Ecto neural progenitor cell (in vitro differentiated cells): ENCODE measurements at regions not wholly inside any gene's neighbourhood (a gene's known extent, or its start where the extent isn't known, plus 50 kb on each side); places are given as distances from the start of the nearest gene placed in this dataset.
A peak's percentile ranks its signal among the peaks of the same experiment; 100 is the strongest.
"Not testable (repeated sequence)": the region's sequence is repeated elsewhere in the genome, so short reads cannot be mapped to it uniquely, and the experiment has no call there.

Source experiments
- DNase-seq: peaks from one replicate; pipeline ENCODE4 v3.0.0-alpha.2; 2018; ENCODE audit warnings: low spot score

GRCh38 chr13:74289861-74290773 is 155.9 kb upstream of the KLF12 start:
- DNase-seq = no peak

DNA sequence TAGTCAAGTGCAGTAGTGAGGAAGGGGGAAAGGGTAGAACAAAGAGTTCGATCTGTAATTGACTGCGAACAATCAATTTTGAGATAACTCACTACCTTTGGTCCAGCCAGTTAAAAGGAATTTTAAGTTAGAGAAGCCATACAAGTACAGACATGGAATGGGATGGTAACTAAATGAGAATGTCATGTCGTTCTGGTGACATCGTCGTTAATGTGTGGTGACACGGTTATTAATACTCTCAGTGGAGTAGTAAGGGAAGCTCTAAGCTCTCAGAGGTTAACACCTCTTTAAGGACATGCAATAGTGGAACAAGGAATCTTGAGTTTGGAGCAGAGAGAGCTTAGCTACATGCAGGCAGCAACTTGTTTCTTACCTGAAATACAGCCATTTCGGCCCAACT is 154.9 kb upstream of the KLF12 start:
- DNase-seq = no peak

- peak; percentile 54 for DNase-seq
Measured at GRCh38 chr13:74288361-74288911, 154.2 kb upstream of the KLF12 start.

DNA sequence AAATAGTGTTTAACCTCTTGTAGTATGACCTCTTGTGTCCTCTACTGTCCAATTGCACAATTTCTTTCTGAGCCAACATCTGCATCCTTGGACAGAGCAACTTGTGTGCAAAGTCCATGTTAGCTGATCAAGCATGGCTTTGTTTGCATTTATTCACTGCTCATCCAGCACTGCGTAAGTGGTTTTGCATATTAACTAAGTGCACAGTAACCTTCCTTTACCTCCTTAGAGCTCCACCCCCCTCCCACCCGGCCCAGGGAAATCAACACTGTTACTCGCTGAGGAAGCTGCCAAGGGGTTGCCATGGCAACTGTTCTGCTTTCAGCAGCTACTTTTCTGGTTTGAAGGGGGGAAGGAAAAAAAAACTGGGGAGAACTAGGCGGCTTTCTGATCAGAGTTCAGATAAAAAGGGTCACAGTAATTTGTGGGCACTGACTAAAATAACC is 153.5 kb upstream of the KLF12 start:
- DNase-seq = peak; percentile 73

DNA sequence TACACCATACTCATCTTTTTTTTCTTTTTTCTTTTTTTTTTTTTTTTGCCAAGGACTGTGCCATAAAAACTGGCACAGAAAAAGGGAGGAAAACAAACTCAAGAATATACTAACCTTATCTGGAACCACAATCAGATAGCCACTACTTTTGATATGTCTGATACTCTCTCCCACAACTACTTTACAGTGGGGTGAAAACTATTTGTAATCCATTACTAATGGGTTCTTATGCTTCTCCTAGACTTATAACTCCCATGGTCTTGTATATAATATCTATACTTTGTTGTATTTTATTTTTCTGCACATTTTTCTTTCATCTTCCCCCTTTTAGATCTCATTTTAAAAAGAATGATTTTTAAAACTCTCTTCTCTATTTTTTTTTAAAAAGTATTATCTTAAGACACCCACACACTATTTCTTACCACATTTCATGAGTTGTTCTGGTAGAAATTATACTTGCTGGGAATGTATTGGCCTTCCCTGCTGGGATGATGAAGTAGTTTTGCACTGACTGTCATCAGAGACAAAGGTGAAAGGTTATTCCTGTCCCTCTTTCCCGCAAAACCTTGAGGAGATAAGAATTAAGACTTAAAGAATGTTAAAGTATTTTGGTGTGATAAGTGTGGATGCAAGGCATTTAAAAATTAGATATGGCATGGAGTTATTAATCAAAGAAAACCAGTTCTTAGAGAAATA is 146.7 kb upstream of the KLF12 start:
- no peak for DNase-seq

DNA sequence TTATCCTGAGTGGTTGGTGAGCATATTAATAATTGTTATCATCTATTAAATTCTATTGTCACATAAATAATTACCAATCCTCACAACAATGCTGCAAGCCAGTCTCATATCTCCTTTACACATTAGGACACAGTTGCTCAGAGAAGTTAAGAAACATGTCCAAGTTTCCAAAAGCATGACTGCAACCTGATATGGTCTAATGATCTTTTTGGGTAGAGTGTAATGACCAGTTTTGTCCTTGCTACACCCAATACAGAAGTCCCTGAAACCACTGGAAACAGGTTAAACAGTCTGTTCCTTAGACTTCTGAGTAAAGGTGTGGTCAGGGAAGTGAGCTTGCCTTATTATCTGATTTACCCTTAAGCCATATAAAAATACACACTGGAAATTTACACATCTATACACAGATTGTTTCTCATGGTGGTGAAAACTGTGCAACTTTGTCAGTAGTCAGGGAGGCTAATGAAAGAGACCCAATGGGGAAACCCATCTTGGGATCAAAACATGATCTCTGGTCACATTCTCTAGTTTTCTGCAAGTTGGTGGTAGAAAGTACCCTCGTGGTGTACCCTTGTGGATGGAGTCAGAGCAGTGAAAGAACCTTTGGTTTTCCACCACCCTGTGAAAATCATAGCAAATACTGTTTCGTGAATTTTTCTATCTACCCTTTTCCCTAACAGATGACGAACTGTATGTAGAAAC is 146.0 kb upstream of the KLF12 start:
- DNase-seq = no peak

GRCh38 chr13:74278901-74279300 is 144.7 kb upstream of the KLF12 start:
- DNase-seq = no peak

DNA sequence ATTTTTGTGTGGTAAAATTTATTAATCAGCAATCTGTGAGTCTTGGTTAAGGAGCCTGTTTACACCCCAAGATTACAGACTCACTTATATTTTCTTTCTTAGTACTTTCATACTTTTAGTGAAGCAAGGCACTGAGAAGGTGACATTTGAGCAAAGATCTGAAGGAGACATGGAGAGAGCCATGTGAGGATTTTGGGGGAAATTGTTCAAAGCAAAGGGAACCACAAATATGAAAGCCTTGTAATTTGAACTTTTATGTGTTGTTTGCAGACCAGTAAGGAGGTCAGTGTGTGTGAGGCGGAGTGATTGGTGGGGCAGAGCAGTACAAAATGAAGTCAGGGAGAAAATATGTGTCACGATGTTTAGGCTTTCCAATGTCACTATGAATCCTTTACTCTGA is 140.7 kb upstream of the KLF12 start:
- no peak for DNase-seq

DNA sequence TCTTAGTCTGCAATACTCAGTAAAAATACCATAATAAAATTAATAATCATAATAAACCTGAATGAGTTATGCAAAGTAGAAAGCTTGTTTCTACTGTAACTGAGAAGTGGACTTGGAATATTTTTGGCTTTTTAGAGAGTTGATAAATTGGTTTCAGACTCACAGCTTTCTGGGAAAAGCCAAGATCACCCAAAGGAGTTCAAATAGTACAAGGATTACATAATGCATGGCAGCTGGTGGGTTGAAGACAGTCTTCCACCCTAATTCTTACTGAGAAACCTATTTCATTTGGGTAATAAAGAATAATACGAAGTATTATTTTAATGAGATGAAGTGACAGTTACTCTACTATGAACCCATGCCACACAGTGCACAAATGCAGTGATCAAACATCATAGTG is 139.4 kb upstream of the KLF12 start:
- DNase-seq = no peak

DNA sequence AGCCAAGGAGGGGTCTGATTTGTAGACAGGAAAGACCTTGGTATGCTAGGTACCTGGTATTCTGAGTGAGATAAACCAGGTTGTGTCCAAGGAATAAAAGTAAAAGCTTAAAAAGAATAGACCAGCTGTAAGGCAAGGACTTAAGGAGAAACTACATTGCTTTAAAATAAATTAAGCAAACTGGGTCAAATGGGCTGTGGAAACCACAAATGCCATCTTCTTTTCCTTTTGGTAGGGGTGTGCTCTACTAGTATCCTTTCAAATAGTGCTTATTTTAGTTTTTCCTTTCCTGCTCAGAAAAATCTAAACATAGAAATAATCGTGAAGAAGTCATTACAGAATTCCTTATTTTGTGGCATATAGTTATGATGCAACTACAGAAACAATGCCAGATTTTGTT is 138.6 kb upstream of the KLF12 start:
- DNase-seq = no peak

DNA sequence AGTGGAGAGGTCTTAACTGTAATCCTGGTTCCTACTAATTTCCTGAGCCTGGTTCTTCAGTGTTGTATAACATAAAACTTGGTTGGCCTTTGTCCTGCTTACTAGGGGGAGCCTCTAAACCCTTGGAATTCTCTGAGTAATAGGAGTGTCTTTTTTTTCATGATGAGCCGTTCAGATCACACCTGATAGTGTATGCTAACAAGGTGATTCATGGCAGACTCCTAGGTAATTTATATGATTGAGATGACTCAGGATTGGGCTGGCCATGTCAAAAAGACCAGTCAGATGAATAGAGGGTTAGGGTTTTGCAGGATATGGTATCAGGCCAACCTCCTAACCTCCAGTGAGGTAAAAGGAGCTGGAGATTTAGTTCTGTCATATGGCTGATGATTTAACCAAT is 135.8 kb upstream of the KLF12 start:
- no peak for DNase-seq

- DNase-seq = no peak
Measured at GRCh38 chr13:74266861-74267260, 132.7 kb upstream of the KLF12 start.

DNA sequence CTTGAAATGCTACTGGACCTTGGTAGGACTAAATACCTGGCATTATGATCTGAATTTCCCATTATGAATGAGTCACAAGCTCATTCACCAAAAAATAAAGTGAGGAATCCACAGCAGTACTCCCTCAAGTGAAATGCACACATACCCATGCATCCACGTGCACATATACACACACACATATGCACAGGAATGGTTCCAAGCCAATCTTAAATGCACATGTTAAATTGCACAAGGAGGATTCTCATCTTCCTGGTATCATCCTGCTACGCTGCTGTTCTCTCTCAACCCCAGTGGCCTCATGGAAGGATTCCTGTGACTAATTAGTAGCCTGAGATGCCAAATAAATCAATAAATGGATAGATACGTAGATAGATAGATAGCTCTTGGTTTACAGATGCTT is 132.1 kb upstream of the KLF12 start:
- DNase-seq = no peak

- DNase-seq = no peak
Measured at GRCh38 chr13:74264333-74264732, 130.1 kb upstream of the KLF12 start.

DNA sequence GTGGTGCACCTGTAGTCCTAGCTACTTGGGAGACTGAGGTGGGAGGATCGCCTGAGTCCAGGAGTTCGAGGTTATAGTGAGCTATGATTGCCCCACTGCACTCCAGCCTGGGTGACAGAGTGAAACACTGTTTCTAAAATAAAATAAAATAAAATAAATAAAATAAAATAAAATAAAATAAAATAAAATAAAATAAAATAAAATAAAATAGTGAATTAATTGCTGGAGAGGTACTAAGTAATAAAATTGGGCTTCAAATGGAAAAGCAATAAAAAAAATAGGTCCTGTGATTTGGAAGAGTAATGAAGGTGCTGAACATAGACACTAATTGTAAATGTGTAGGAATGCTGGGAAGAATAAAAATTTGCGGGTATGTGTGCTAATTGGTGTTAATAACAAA is 126.2 kb upstream of the KLF12 start:
- DNase-seq = not testable (repeated sequence)

- no peak for DNase-seq
Measured at GRCh38 chr13:74259641-74260040, 125.4 kb upstream of the KLF12 start.

DNA sequence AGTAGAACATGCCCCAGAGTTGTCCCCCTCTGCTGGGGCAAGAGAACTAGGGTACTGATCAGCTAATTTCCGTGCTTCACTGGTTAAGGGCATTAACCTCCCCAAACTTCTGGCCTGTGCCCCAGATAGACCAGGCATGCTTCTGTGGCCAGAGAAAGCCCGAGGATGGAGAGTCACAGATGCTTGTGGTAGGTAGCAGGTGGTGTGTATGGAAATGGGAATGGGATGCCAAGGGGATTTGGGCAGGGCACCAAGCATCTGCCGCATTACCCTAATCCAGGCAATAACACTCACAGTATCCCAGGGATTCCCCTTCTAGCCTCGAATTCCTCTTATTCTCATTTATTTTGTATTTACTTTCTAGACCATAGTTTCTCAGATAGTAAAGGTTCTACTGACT is 124.8 kb upstream of the KLF12 start:
- DNase-seq = no peak

DNA sequence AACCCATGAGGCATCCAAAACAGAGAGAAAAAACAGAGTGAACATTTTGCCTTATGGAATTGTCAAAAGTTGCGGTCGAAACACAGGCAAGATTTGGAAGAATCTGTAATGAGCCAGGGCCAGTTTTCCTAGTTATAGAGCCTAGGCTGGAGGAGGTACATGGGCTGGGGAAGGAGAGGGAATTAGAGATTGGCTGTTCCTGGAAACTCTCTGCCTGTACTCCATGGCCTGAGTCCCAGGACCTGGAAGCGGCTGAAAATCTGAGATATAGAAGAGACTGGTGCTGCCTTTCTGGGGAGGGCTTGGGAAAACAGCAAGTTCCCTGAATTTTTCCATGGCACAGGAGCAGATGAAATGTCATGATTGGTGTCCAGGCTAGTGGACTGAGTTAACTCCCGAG is 122.8 kb upstream of the KLF12 start:
- no peak for DNase-seq

DNA sequence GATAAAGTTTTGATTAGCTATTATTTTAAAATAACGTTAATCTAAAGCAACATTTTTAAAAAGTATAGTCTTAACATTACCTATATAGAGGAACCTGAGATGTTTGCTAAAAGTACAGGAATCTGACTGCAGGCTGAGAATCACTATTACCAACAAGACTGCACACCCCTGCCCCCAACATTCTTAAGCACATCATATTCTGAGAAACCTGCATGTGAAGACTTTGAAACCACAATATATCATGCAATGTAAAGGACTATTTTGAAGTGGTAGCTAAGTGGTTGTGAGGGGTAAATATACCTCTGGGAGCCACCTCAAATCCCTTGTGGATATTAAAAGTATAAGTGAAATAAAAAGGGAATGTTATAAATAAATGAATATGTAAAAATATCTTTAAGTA is 119.0 kb upstream of the KLF12 start:
- DNase-seq = no peak

DNA sequence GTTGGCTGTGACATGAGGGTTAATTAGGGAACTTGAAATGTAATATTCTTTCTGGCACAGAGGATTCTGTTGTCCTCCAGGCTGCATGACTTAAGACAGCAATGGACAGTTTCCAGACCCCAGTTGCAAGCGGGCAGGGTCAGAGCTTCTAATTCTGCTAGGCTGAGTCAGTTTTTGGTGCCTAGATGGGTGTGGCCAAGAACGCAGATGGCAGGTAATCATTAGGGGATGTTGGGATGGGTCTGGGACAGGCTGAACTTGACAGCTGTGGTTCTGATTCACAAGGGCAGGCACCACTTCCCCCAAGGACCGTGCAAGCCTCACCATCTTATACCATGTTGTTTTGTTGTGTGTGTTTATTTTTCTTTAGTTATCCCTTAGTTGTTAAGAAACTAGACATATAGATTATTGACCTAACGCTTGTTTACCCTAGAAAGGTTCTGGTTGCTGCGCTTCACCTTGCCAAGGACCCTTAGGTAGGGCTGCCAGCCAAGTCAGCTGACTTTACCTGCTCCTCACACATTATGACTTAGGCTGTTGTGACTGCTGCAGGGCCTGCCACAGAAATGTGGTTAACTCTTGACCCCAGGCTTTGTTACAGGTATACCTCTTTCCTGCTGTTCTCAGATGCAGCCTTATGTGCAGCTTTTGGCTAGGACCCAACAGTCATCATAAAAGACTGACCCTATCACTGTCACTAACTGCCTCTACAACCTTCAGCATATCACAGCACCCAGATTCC is 117.7 kb upstream of the KLF12 start:
- no peak for DNase-seq

DNA sequence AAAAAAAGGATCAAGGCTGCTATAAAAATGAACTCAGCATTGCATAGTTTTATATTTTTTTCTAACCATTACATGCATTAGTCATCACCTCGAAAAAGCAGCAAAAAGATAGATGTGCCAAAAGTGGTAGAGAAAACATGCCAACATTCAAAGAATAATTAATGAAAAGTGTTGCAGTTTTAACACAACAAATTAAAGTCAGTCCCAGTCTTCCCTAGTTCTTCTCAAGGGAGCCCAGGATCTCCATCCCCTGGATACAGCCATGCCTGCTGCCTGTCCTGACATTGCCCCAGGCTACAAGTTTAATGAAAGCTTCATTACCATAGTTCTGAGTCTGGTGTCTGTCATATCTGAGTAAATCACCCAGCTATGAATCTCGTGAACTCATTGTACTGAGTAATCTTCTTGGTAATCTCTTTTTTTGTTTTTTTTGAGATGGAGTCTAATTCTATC is 116.6 kb upstream of the KLF12 start:
- DNase-seq = no peak

DNA sequence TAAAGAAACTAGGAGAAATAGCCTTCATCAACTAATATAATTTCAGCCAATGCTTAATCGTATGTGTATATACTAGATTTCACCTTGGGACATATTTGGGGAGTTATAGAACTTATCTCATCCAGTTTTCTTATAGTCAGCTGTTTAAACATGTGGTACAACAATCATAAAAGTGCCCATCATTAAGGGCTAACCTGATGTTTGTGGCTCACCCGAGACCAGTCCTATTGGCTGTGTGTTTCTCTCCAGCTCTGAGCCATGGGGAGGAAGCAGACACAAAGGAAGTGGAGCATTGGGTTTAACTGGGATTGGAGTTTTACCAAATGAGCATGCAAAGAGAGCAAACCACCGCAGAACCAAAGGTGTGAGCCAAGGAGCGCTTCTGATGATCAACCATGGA is 114.3 kb upstream of the KLF12 start:
- DNase-seq = no peak
